NCI-H2081 treated with DMSO at 0.1 percent for 48 hours (cell line): ENCODE measurements at regions not wholly inside any gene's neighbourhood (a gene's known extent, or its start where the extent isn't known, plus 50 kb on each side); places are given as distances from the start of the nearest gene placed in this dataset.

Experiments
- DNase-seq: peaks from one replicate; lab custom pipeline; 2025; lab: John Stamatoyannopoulos, UW

DNA sequence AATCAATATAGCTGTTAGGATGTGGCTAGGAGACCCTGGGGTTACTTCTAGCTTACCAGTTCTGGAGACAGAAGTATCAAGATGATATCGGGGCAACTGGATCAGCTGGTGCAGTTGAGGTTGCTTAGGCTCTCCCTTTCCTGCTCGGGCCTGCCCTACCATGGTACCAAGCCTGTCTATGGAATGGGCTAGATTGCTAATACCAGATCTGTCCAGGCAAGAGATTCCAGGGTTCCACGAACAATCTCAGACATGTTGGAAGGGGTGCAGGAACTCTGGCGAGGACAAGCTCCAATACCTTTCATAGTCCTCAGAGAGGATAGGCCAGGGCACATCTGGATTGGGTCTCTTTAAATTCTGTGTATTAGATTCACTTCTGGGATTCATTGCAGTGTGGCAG is 53.8 kb downstream of the ADM start:
- no peak for DNase-seq

DNA sequence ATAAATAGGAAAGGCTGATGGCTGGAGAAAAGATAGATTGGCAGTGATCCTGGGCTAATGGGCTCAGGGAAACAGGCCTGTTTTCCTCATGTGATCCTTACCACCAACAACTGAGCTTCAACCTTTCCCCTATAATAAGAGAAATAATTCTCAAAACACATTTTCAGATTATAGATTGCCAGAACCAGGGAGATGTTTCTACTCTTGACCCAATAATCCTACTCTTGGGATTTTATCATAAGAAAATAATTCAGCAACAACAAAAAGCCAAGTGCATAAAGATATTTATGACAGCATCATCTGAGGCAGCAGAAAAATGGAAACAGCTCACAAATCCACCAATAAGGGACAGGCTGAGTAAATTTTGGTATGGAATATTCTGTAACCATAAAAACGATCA is 54.3 kb downstream of the ADM start:
- no peak for DNase-seq

DNA sequence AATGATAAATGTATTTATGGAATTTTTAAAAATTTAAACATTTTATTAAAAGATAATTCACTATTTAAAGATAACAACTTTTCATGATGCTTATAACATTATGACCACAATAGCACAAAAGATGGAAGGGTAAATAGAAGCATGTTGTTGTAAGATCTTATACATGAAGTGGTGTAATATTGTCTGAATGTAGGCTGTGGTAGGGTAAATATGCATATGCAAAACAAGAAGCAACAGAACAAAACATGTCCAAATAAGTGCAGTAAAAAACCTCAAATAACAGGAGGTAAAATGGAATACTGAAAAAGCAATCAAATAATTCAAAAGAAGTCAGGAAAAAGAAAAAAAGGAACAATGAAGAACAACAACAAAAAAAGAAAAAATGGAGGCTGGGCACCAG is 56.0 kb downstream of the ADM start:
- no peak for DNase-seq

DNA sequence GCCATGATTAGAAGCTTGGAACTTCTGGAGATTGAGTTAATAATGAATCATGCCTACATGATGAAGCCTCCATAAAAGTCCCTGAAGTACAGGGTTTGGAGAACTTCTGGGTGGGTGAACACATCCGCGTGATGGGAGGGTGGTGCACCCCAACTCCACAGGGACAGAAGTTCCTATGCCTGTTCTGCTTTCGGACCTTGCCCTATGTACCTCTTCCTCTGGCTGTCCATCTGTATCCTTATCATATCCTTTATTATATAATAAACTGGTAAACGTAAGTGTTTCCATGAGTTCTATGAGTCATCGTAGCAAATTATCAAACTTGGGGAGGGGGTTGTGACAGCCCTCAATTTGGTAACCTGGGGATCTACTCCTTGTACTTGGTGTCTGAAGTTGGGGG is 60.2 kb downstream of the ADM start:
- DNase-seq = no peak

DNA sequence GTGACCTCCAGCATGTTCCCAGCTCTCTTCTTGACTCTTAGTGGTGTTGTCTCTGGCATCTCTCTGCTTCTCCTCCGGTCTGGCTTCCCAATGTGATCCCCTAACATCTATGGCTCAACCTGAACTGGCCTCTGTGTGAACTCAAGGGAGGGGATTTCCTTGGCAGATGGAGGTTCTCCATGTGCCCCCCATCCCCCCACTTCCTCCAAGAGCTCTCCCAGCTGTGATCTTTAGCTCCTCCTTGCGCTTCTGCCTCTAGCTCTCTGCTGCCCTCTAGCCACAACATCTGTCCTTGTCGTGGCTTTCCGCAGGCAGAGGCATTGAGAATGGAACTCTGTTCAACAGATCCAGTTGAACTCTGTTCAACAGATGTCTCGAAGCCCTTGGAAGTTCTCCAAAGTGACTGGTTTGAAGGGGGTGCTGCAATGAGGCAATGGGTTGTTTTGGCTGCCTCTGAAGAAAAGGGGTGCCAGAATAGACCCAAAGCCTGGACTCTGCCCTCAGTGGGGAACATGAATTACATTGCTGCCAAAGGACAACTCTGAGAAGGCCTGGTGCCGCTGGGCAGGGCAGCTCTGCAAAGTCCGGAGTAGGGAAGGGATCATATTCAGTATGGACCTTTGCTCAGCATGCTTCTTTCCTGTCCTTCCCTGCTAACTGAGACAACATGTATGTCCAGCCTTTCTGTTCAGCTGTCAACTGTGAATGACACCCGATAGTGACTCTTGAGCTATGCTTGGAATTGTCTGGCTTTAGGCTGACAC is 61.9 kb downstream of the ADM start:
- peak; percentile 20 for DNase-seq

DNA sequence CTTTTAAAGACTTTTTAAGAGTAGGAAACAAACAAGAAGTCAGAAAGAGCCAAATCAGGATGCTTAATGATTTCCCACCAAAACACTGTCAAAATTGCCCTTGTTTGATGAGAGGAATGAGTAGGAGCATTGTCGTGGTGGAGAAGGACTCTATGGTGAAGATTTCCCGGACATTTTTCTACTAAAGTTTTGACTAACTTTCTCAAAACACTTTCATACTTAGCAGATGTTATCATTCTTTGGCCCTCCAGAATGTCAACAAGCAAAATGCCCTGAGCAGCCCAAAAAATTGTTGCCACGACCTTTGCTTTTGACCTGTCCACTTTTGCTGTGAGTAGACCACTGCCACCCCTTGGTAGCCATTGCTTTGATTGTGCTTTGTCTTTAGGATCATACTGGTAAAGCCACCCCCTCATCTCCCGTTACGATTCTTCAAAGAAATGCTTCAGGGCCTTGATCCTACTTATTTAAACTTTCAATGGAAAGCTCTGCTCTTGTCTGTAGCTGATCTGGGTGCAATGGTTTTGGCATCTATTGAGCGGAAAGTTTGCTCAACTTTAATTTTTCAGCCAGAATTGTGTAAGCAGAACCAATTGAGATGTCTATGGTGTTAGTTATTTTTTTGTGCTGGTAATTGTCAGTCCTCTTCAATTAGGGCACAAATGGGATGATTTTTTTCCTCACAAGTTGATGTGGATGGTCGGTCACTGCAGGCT is 67.2 kb downstream of the ADM start:
- no peak for DNase-seq

DNA sequence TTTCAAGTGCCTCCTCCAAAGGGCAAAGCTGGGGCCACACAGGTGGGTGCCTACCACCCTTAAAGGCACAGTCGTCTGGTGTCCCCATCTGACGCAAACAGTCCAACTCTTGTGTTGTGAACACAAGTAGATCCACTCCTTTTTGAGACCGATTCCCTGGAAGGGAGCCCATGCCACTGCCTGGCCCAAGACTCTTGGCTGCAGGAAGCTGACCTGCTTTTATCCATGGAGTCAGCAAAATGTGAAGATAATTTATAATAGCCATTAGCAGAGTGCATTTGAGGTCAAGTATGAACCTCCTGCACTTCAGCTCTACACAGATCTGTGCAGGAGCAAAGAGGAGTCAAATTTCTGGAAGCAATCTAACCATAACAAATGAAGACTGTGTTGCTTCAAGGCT is 68.5 kb downstream of the ADM start:
- DNase-seq = no peak

DNA sequence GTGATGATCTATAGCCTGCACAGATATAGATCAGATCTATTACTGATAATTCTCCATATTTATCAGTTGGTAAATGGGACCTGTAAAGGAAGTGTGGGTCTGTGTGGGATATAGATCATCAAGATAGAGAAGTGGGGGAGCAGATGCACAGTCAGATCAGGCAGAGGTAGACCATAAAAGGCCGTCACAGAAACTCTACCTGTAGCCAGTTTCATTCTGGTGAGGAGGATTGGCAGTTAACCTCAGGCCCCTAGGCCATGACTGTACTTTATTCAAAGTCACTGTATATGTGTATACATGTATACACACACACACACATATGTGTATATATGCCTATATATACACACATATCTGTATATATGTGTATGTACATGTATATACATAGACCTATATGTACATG is 69.1 kb downstream of the ADM start:
- no peak for DNase-seq

DNA sequence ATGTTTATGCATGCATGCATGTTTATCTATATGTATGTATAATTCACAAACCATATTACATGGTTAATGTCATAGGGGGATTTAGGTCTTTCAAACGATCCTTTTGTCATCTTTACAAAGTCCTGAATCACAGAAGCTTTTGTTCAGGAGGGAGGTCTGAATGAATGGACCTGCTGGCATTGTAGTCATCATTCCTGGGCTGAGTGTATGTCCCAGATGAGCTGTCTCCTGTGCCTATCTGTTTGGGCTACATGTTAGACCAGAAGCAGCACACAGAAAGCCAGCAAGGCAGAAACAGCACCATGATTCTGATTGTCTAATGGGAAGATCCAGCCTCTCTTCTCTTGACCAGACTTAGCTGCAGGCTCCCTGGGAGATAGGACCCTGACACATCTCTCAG is 69.5 kb downstream of the ADM start:
- no peak for DNase-seq

DNA sequence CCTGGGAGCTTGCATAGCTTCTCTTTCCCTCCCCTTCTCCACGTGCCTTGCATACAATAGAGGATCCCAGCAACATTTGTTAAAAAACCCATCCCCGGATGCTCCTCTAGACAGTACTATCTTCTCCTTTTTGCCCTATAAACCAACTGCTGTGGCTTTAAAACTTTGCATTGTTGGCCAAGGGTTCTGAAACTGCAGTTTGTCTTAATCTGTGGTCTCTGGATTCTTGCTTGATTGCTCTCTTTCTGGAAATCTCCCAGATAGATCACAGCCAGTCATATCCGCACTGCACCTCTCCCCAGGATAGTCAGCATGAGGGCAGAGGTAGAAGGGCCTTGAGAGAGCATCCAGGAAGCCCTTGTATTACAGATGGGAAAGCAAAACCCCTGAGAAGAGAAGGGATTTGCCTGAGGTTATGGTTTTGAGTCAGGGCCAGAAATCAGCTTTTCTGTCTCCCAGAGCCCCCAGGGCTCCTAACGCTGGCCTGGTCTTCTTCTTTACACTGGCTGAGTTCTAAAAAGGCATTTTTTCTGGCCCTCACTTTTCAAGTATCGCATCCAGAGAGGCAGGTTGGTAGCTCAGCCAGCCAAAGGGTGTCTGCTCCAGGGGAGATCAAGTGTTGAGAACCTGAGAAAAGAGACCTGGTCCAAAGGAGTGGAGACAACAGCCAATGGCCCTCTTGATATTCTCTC is 70.6 kb downstream of the ADM start:
- no peak for DNase-seq

DNA sequence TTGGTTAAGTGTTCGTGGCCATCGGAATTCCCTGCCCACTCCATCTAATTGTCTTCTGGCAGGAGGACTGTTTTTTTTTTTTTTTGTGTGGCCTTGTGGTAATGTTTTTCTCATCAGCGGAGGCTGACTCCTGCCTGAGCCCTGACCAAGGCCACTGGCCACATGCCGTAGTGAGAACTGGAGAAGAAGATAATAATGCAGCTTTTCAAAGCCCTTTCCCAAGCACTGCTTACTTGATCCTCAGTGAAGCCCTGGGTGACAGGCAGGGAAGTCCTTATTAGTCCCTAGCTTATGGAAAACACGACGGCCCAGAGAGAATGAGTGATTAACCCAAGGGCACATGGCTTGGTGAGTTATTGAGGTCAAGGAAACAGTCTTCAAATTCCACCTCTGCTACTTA is 71.2 kb downstream of the ADM start:
- DNase-seq = no peak

DNA sequence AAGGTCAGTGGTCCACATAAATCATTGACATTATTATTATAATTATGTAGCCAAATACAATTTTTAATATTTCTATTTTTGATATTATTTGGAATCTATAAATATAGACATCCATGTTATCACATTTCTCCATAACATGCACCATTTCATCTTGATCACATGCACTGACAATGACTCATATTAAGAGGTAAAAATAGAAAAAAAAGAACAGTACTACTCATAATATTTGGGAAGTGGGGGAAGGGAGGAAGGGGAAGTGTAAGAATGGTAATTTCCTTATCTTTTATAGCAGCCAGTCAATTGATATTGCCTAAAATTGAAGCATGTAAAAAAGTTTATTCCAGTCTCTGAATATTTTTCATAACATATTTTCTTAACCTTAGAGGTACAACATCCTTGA is 72.3 kb downstream of the ADM start:
- no peak for DNase-seq

DNA sequence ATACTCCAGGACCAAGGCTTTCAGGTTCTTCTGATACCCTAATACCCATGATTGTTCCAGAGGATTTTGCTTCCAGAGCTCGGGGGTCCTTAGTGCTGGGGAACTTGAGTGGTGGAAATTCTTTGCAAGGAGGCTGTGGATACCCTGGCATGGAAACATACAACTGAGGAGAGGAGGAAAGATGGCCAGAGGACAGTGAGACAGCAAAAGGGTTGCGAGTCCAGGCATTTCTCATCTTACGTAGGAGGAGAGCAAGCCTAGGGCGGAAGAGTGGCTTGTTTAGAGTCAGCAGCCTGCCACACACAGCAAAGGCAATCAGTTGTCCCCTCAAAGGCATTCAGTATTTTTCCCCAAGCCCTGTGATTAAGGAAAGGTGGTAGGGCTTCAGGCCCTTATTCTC is 73.5 kb downstream of the ADM start:
- DNase-seq = no peak

DNA sequence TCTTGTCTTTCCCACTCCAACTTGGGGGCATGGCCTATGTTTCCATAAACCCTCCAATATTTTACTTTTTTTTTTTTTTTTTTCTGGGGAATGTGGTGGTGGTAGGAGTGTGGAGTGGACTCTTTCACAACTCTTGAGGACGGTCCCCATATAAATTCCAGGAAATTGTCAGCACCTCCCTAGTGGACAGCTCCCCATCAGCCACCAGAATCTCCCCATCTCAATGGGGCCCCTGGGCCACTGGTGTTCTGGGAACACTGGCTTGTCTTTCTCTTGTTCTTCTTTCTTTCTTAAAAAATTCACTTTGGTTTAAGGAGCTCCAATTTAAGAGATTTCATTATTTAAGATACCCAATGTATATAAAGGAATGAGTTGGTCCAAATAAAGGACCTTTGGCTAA is 74.1 kb downstream of the ADM start:
- DNase-seq = no peak

DNA sequence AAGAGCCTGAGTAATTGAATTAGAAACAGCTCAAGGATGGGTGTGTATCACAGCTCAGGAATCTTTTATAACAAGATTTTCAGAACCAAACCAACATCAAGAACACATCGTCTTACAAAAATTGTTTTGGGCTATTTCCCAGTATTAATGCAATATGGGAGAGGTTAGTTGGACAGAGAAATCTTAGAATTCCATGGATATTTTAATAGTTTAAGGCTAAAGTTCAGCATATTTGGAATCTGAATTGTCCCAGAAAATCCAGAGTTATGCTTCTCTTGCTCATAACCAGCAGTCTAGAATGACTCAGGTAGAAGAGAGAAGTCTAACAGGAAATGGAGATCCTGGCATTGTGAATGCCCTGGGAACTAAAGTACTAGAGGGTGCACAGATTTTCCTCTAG is 74.6 kb downstream of the ADM start:
- DNase-seq = no peak

DNA sequence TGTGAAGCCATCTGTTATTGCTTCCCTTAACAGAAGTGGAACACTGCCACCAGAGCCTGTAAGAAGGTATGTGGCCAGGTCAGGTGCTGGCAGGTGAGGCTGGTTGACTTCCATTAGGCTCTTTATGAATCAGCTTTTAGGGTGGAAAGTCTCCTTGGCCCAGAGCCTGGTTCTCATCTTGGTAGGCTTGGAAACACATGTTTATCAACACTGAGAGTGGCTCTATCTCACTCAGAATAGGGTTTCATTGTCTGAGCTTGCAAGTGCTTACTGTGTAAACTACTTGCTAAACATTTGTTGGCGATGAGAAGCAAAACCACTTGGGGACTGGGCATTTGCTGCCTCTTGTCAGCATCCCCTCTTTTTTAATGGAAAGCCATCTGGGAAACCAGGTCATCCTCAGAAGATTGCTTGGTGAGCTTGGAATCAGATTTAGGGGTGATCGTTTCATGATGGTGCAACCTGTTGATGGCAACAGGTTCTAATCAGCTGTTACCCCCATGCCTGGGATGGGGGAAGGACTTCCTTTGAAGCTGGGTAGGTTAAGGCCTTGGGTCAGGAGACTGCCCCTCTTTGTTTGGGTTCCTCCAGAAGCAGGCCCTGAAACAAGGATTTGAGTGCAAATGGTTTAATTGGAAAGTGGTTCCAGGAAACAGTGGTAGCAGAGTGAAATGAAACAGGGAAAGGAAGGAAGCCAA is 75.0 kb upstream of the AMPD3 start:
- DNase-seq = no peak

DNA sequence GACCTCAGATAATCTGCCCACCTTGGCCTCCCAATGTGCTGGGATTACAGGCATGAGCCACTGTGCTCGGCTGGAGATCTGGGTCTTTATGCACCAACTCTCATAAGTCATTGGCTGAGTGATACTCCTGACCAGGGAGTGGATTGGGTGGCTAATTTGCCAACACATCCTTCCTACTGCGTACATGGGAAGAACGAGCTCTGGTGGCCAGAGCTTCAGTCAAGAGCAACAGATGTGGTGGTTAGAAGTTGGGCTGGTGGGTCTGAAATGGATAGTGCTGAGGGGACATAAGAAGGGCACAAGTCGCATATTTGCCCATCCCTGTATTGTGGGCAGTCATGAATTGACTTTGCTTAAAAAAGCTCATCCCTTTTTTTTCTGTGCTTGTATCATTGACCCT is 74.1 kb upstream of the AMPD3 start:
- no peak for DNase-seq

DNA sequence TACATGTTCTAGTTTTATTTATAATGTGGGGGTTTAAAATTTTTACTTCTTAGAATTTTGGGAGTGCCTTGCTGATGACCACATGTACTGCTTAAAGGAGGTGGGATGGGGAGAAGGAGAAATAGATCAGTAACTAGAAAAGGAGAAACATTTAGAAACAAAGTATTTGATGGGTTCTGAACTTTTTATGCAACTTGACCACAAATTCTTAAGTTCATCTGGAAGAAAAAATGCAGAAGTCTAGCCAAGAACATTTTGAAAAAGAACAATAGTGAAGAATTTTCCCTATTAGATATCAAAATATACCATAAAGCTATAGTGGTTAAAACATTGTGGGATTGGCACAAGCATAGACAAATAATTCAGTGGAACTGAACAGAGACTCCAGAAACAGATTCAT is 73.3 kb upstream of the AMPD3 start:
- DNase-seq = no peak

DNA sequence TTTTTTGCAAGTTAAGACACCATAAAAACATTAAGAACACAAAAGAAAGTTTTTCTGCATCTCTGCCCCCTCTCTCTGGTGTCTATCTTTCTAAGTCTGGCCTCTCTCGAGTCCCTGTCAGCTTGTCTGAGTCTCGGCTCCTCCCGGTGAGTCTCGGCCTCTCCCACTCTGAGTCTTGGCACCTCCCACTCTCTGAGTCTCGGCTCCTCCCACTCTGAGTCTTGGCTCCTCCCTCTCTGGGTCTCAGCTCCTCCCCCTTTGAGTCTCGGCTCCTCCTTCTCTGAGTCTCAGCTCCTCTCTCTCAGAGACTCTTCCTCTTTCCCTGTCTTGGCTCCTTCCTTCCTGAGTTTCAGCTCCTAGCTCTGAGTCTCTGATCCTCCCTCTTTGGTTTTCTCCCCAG is 72.5 kb upstream of the AMPD3 start:
- no peak for DNase-seq

DNA sequence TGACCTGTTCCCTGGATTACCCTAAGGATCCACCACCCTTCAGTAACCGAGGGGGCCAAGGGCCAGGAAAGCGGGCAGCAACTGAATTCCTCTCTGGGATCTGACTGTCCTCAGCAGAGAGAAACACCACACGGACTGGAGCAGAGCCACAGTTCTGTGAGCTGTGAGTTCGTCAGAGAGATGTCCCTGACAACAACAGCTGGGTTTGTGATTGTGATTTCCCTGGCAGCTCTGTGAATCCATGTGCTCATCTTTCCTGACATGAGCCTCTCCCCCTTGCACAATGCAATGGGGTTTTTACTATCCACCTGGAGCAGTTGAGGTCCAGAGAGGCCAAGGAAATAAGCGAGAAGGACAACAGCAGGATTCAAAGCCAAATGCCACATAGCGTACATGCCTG is 69.4 kb upstream of the AMPD3 start:
- no peak for DNase-seq

DNA sequence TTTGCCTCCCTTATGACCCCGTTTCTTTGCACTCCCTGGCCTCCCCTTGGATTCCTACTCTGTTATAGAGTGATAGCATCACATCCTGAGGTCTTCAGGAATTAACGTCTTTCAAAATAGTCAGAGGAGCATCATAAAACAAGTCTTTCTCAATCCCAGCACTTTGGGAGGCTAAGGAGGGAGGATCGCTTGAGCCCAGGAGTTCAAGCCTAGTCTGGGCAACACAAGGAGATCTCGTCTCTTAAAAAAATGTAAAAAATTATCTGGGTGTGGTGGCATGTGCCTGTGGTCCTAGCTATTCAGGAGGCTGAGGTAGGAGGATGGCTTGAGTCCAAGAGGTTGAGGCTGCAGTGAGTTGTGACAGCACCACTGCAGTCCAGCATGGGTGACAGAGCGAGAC is 68.7 kb upstream of the AMPD3 start:
- DNase-seq = no peak

DNA sequence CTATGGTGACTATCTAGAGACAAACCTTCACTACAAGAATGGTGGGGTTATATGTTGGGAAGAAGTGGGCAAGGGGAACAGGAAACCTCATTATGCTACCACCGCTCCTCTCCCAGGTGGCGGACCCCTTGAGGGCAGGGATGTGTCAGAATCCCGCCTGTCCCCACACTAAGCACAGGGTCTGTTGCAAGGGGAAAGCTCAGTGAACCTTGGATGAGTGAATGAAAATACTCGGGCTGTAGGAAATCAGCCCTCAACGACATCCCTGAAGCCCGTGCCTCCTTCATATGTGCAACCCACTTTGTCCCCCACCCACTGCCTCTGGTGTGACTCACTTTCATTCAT is 68.2 kb upstream of the AMPD3 start:
- DNase-seq = no peak
